ENCODE measurements at regions not wholly inside any gene's neighbourhood (a gene's known extent, or its start where the extent isn't known, plus 50 kb on each side); places are given as distances from the start of the nearest gene placed in this dataset.

DNA sequence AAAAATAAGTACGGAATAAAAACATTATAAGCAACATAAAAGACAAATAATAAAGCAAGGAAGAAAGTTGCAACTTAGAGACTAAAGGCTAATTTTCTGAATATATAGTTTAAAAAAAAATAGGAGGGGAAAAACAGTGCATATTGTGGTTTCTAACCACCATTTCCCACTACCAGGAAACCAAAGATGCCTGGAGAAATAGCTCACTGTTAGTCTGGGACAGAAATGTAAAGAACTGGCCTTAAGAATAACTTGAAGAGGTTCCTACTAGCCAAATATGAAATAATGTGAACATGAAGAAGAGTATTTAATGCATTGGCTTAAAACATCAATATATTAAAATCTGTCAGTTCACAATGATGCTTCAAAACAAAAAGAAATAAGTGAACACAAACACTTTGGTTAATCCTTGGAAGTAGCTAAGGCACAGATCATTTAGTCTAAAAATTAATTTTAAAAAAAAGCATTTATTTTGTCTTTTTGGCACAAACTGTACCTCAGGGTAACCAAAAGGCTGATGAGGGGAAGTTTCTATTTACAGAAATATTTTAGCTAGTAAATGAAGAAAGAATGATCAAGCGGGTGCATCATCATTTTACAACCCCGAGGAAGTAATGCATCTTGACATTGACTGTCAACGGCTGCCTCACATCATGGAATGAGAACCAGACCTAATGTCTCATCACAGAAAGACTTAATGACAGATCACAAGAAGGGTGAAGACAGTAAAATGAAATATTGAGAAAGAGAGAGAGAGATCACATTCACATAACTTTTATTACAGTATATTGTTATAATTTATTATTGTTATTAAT lies 297.2 kb upstream of the LDB2 start:
- TF ChIP-seq EZH2 (IDR thresholded peaks at IDR 0.05; ENCODE audit: low read depth, unreplicated experiment) (no peak), ZNF331 (CRISPR knock-in tag; IDR thresholded peaks at IDR 0.05; ENCODE audit: low read depth) (no peak), EZH2phosphoT487 (IDR thresholded peaks at IDR 0.05; ENCODE audit: unreplicated experiment) (no peak), POLR2AphosphoS5 (IDR thresholded peaks at IDR 0.05; ENCODE audit: low read depth) (no peak), JUNB (IDR thresholded peaks at IDR 0.05; ENCODE audit: unreplicated experiment) (no peak), ZNF114 (CRISPR knock-in tag; IDR thresholded peaks at IDR 0.05) (no peak)
- TF ChIP-seq, protein P1, sequence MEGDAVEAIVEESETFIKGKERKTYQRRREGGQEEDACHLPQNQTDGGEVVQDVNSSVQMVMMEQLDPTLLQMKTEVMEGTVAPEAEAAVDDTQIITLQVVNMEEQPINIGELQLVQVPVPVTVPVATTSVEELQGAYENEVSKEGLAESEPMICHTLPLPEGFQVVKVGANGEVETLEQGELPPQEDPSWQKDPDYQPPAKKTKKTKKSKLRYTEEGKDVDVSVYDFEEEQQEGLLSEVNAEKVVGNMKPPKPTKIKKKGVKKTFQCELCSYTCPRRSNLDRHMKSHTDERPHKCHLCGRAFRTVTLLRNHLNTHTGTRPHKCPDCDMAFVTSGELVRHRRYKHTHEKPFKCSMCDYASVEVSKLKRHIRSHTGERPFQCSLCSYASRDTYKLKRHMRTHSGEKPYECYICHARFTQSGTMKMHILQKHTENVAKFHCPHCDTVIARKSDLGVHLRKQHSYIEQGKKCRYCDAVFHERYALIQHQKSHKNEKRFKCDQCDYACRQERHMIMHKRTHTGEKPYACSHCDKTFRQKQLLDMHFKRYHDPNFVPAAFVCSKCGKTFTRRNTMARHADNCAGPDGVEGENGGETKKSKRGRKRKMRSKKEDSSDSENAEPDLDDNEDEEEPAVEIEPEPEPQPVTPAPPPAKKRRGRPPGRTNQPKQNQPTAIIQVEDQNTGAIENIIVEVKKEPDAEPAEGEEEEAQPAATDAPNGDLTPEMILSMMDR (conservative IDR thresholded peaks at IDR 0.05; ENCODE audit: low read depth in 2 of 2), result no peak
- TF ChIP-seq, protein P2, sequence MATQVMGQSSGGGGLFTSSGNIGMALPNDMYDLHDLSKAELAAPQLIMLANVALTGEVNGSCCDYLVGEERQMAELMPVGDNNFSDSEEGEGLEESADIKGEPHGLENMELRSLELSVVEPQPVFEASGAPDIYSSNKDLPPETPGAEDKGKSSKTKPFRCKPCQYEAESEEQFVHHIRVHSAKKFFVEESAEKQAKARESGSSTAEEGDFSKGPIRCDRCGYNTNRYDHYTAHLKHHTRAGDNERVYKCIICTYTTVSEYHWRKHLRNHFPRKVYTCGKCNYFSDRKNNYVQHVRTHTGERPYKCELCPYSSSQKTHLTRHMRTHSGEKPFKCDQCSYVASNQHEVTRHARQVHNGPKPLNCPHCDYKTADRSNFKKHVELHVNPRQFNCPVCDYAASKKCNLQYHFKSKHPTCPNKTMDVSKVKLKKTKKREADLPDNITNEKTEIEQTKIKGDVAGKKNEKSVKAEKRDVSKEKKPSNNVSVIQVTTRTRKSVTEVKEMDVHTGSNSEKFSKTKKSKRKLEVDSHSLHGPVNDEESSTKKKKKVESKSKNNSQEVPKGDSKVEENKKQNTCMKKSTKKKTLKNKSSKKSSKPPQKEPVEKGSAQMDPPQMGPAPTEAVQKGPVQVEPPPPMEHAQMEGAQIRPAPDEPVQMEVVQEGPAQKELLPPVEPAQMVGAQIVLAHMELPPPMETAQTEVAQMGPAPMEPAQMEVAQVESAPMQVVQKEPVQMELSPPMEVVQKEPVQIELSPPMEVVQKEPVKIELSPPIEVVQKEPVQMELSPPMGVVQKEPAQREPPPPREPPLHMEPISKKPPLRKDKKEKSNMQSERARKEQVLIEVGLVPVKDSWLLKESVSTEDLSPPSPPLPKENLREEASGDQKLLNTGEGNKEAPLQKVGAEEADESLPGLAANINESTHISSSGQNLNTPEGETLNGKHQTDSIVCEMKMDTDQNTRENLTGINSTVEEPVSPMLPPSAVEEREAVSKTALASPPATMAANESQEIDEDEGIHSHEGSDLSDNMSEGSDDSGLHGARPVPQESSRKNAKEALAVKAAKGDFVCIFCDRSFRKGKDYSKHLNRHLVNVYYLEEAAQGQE (IDR thresholded peaks at IDR 0.05; ENCODE audit: unreplicated experiment), result no peak
- TF ChIP-seq, protein P3, sequence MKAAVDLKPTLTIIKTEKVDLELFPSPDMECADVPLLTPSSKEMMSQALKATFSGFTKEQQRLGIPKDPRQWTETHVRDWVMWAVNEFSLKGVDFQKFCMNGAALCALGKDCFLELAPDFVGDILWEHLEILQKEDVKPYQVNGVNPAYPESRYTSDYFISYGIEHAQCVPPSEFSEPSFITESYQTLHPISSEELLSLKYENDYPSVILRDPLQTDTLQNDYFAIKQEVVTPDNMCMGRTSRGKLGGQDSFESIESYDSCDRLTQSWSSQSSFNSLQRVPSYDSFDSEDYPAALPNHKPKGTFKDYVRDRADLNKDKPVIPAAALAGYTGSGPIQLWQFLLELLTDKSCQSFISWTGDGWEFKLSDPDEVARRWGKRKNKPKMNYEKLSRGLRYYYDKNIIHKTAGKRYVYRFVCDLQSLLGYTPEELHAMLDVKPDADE (IDR thresholded peaks at IDR 0.05), result no peak

Measured in GM23338 (cell line).